HepG2 (cell line): ENCODE measurements at regions not wholly inside any gene's neighbourhood (a gene's known extent, or its start where the extent isn't known, plus 50 kb on each side); places are given as distances from the start of the nearest gene placed in this dataset.

Experiments used
- ATAC-seq: fragments of 200-7000 bp; cut with Tn5 transposase; 3 replicates; pipeline ENCODE4 v1.9.1; 2020; ENCODE audit warnings: mild to moderate bottlenecking, moderate library complexity
- BruUV-seq: library from RNA; stranded (reverse); fragments of 400-500 nt; replicated peaks from 2 replicates; lab custom pipeline; 2021; lab: Mats Ljungman, UMichigan
- CTCF ChIA-PET: fragments of 300-600 bp; formaldehyde crosslinking; extraction: SDS; loops from one replicate; lab custom pipeline; 2021; ENCODE audit warnings: low total read pairs, inconsistent platforms, low intra/inter-chr PET ratio; lab: Yijun Ruan, JAX
- POLR2A ChIA-PET: fragments of 350-600 bp; sonication (Branson Sonifier 250); formaldehyde crosslinking; loops from one replicate; lab custom pipeline; 2020; ENCODE audit warnings: antibody characterized with exemption, inconsistent platforms; lab: Yijun Ruan, JAX
- DNase-seq: peaks from one replicate; pipeline ENCODE4 v3.0.0-alpha.2; 2015; ENCODE audit warnings: low spot score
- FAIRE-seq: peaks from 3 replicates; lab custom pipeline; 2011; peaks lifted over from hg19 to GRCh38; lab: Jason Lieb, UNC
- H2AFZ ChIP-seq: one replicate; pipeline ENCODE4 v1.6.1; 2011; ENCODE audit warnings: low read length, inconsistent platforms
- H3K27ac ChIP-seq: fragments of 300-600 bp; 3 replicates; pipeline ENCODE4 v1.8.0; 2011; ENCODE audit warnings: mixed run types, mild to moderate bottlenecking, mixed read lengths, low read length, inconsistent platforms; ENCODE audit not compliant: insufficient read depth; ENCODE audit errors: extremely low read length
- H3K27me3 ChIP-seq, 2 experiments: fragments of 200-600 bp in 1 of 2; 2 replicates in 1 of 2; 3 replicates in 1 of 2; pipeline versions ENCODE4 v1.6.0 to v1.8.0; 2011; ENCODE audit warnings: low read length in 2 of 2, mild to moderate bottlenecking in 2 of 2, moderate library complexity in 2 of 2, inconsistent platforms in 1 of 2; ENCODE audit not compliant: insufficient read depth in 2 of 2, control insufficient read depth in 1 of 2
- H3K36me3 ChIP-seq, 2 experiments: fragments of 200-600 bp in 1 of 2; replicated peaks in 1 of 2; 2 replicates in 1 of 2; 3 replicates in 1 of 2; pipeline versions ENCODE4 v1.5.1 to v1.8.0; 2011; ENCODE audit warnings: low read length in 2 of 2, inconsistent platforms in 1 of 2; ENCODE audit not compliant: insufficient read depth in 2 of 2, control insufficient read depth in 1 of 2
- H3K4me1 ChIP-seq: 2 replicates; pipeline ENCODE4 v1.5.1; 2012; ENCODE audit warnings: low read length, inconsistent platforms; ENCODE audit not compliant: insufficient read depth
- H3K4me2 ChIP-seq: 2 replicates; pipeline ENCODE4 v1.6.0; 2011; ENCODE audit warnings: low read depth, low read length, inconsistent platforms
- H3K4me3 ChIP-seq, 3 experiments: fragments of 200-600 bp in 1 of 3; sonication (generic), shearing (Covaris generic) in 1 of 3; replicated peaks in 1 of 3; 2 replicates each; pipeline ENCODE4 v1.5.1; 2011 to 2016; ENCODE audit warnings: low read length in 3 of 3, inconsistent platforms in 2 of 3, low read depth in 2 of 3, mild to moderate bottlenecking in 2 of 3, control low read depth in 1 of 3, mixed read lengths in 1 of 3; ENCODE audit not compliant: insufficient read depth in 1 of 3
- H3K79me2 ChIP-seq: one replicate; pipeline ENCODE4 v1.6.1; 2011; ENCODE audit warnings: low read length, inconsistent platforms; ENCODE audit not compliant: insufficient read depth
- H3K9ac ChIP-seq: 2 replicates; pipeline ENCODE4 v1.6.0; 2011; ENCODE audit warnings: mild to moderate bottlenecking, low read depth, low read length, inconsistent platforms; ENCODE audit not compliant: insufficient read depth
- H3K9me3 ChIP-seq: 2 replicates; pipeline ENCODE4 v1.5.1; 2012; ENCODE audit warnings: mild to moderate bottlenecking, low read length
- H4K20me1 ChIP-seq: 2 replicates; pipeline ENCODE4 v1.6.0; 2011; ENCODE audit warnings: inconsistent platforms, mild to moderate bottlenecking, low read length, moderate library complexity; ENCODE audit not compliant: insufficient read depth
- PHF5A ChIP-seq: IDR thresholded peaks from one replicate; pipeline ENCODE4 v1.6.1; 2018; ENCODE audit warnings: low read depth, missing genetic modification reagents; ENCODE audit not compliant: unreplicated experiment
- SP5 ChIP-seq: IDR thresholded peaks from 2 replicates; pipeline ENCODE4 v1.6.1; 2016; ENCODE audit warnings: low read depth, borderline replicate concordance
- SSRP1 ChIP-seq: IDR thresholded peaks from 2 replicates; pipeline ENCODE4 v1.6.1; 2016; ENCODE audit warnings: control low read depth
- ZFP36L1 ChIP-seq: sonication (generic); formaldehyde crosslinking; IDR thresholded peaks from 2 replicates; pipeline ENCODE4 v1.8.0; 2022; ENCODE audit warnings: mild to moderate bottlenecking, missing genetic modification reagents, moderate library complexity
- ZFYVE20 ChIP-seq: sonication (generic); formaldehyde crosslinking; IDR thresholded peaks from 2 replicates; pipeline ENCODE4 v1.8.0; 2023; ENCODE audit warnings: low read depth, mild to moderate bottlenecking, moderate library complexity, missing genetic modification reagents, borderline replicate concordance
- ZNF143 ChIP-seq: sonication (generic); formaldehyde crosslinking; IDR thresholded peaks from 2 replicates; pipeline ENCODE4 v1.4.0; 2020; ENCODE audit warnings: missing genetic modification reagents
- ZNF326 ChIP-seq: sonication (generic); formaldehyde crosslinking; IDR thresholded peaks from 2 replicates; pipeline ENCODE4 v1.4.0; 2020; ENCODE audit warnings: missing genetic modification reagents, borderline replicate concordance
- ZNF616 ChIP-seq: sonication (generic); formaldehyde crosslinking; IDR thresholded peaks from 2 replicates; pipeline ENCODE4 v1.5.0; 2020; ENCODE audit warnings: low read depth, mild to moderate bottlenecking, missing genetic modification reagents
- ZNF761 ChIP-seq: sonication (generic); formaldehyde crosslinking; conservative IDR thresholded peaks from 2 replicates; pipeline ENCODE4 v1.4.0; 2020; ENCODE audit warnings: mild to moderate bottlenecking, missing genetic modification reagents
- WGBS: methylation state at CpG from one replicate; pipeline ENCODE4 v1.1.6; 2017; ENCODE audit warnings: low lambda C conversion rate; 5-methylcytosine and 5-hydroxymethylcytosine counted together
- in situ Hi-C: cut with HindIII; loops from 2 replicates; pipeline ENCODE4 v1.10.0; 2017; ENCODE audit warnings: low pct_unique_long_range_greater_than_20kb; ENCODE audit not compliant: extremely low pct_ligation_motif_present
- intact Hi-C: fragments of 100-400 bp; cut with micrococcal nuclease; formaldehyde crosslinking; loops from one replicate; pipeline ENCODE4 v1.10.0; 2022; ENCODE audit not compliant: unreplicated experiment
- TF ChIP-seq, protein P1 (sequence below): sonication (generic); formaldehyde crosslinking; conservative IDR thresholded peaks from 2 replicates; pipeline ENCODE4 v1.4.0; 2020; ENCODE audit warnings: missing genetic modification reagents
- TF ChIP-seq, protein P2 (sequence below): sonication (generic); formaldehyde crosslinking; IDR thresholded peaks from 2 replicates; pipeline ENCODE4 v1.5.1; 2020; ENCODE audit warnings: missing genetic modification reagents, mild to moderate bottlenecking, borderline replicate concordance
- TF ChIP-seq, protein P3 (sequence below): fragments of 450-650 bp; IDR thresholded peaks from 2 replicates; pipeline ENCODE4 v1.6.1; 2016
- TF ChIP-seq, protein P4 (sequence below): sonication (generic); formaldehyde crosslinking; IDR thresholded peaks from 2 replicates; pipeline ENCODE4 v1.8.0; 2022; ENCODE audit warnings: missing genetic modification reagents, mild to moderate bottlenecking, moderate library complexity, borderline replicate concordance
- TF ChIP-seq, protein P5 (sequence below): sonication (generic); formaldehyde crosslinking; conservative IDR thresholded peaks from 2 replicates; pipeline ENCODE4 v1.8.0; 2022; ENCODE audit warnings: low read depth, missing genetic modification reagents

DNA sequence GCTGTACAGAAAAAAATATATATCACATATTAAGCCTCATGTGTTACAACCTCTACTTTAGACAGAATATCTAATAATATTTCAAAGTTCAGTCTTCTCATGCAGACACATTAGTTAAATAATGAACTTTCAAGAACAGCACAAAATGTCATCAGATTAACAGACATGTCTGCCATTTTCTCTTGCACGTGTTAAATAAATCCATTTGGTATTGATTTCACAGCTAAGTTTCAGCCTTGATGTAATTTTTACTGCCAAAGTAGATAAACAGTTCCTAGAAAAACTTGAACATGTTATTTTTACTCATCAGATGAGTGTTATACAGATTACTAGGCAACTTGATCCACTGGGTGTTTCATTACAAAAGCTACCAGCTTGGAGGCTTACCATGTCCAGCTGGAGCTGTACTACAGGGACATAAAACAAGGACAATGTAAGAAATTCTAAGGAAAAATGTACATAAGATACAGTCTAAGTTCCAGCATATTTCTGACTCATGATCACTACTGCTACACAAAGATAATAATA is 290.7 kb upstream of the DDX18 start:
- H3K9me3 ChIP-seq: no peaks in the 10 kb centered on the region
- in situ Hi-C loops (no loop called here), intact Hi-C loops (no loop called here)
- no peak overlapping the region for H2AFZ ChIP-seq
- DNase-seq (no peak), ATAC-seq (no peak), FAIRE-seq (no peak)
- no peaks in the 10 kb centered on the region for H3K36me3 ChIP-seq
- no peaks in the 10 kb centered on the region for H3K79me2 ChIP-seq
- H3K27ac ChIP-seq: no peak overlapping the region
- no TSS peak for BruUV-seq
- no peak overlapping the region for H3K9ac ChIP-seq
- H3K4me2 ChIP-seq: no peak overlapping the region
- ChIA-PET CTCF (no interaction called here), POLR2A (no interaction called here)
- no peaks in the 10 kb centered on the region for H4K20me1 ChIP-seq
- WGBS: 14% methylated on average over 1 of the region's 1 CpG
- no peaks in the 10 kb centered on the region for H3K27me3 ChIP-seq
- no peak overlapping the region for H3K4me3 ChIP-seq
- no peaks in the 10 kb centered on the region for H3K4me1 ChIP-seq
- no peak for TF ChIP-seq ZFP36L1
- TF ChIP-seq SP5: no peak
- no peak for TF ChIP-seq ZNF616 (CRISPR knock-in tag)
- TF ChIP-seq SSRP1: no peak
- TF ChIP-seq, protein P1, sequence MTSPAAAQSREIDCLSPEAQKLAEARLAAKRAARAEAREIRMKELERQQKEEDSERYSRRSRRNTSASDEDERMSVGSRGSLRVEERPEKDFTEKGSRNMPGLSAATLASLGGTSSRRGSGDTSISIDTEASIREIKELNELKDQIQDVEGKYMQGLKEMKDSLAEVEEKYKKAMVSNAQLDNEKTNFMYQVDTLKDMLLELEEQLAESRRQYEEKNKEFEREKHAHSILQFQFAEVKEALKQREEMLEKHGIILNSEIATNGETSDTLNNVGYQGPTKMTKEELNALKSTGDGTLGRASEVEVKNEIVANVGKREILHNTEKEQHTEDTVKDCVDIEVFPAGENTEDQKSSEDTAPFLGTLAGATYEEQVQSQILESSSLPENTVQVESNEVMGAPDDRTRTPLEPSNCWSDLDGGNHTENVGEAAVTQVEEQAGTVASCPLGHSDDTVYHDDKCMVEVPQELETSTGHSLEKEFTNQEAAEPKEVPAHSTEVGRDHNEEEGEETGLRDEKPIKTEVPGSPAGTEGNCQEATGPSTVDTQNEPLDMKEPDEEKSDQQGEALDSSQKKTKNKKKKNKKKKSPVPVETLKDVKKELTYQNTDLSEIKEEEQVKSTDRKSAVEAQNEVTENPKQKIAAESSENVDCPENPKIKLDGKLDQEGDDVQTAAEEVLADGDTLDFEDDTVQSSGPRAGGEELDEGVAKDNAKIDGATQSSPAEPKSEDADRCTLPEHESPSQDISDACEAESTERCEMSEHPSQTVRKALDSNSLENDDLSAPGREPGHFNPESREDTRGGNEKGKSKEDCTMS (CRISPR knock-in tag): no peak
- no peak for TF ChIP-seq ZNF143 (CRISPR knock-in tag)
- TF ChIP-seq, protein P2, sequence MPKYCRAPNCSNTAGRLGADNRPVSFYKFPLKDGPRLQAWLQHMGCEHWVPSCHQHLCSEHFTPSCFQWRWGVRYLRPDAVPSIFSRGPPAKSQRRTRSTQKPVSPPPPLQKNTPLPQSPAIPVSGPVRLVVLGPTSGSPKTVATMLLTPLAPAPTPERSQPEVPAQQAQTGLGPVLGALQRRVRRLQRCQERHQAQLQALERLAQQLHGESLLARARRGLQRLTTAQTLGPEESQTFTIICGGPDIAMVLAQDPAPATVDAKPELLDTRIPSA (CRISPR knock-in tag): no peak
- TF ChIP-seq, protein P3, sequence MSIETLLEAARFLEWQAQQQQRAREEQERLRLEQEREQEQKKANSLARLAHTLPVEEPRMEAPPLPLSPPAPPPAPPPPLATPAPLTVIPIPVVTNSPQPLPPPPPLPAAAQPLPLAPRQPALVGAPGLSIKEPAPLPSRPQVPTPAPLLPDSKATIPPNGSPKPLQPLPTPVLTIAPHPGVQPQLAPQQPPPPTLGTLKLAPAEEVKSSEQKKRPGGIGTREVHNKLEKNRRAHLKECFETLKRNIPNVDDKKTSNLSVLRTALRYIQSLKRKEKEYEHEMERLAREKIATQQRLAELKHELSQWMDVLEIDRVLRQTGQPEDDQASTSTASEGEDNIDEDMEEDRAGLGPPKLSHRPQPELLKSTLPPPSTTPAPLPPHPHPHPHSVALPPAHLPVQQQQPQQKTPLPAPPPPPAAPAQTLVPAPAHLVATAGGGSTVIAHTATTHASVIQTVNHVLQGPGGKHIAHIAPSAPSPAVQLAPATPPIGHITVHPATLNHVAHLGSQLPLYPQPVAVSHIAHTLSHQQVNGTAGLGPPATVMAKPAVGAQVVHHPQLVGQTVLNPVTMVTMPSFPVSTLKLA: no peak
- no peak for TF ChIP-seq ZFYVE20 (CRISPR knock-in tag)
- TF ChIP-seq ZNF761 (CRISPR knock-in tag): no peak
- no peak for TF ChIP-seq ZNF326 (CRISPR knock-in tag)
- TF ChIP-seq, protein P4, sequence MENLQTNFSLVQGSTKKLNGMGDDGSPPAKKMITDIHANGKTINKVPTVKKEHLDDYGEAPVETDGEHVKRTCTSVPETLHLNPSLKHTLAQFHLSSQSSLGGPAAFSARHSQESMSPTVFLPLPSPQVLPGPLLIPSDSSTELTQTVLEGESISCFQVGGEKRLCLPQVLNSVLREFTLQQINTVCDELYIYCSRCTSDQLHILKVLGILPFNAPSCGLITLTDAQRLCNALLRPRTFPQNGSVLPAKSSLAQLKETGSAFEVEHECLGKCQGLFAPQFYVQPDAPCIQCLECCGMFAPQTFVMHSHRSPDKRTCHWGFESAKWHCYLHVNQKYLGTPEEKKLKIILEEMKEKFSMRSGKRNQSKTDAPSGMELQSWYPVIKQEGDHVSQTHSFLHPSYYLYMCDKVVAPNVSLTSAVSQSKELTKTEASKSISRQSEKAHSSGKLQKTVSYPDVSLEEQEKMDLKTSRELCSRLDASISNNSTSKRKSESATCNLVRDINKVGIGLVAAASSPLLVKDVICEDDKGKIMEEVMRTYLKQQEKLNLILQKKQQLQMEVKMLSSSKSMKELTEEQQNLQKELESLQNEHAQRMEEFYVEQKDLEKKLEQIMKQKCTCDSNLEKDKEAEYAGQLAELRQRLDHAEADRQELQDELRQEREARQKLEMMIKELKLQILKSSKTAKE (CRISPR knock-in tag): no peak
- TF ChIP-seq PHF5A (CRISPR knock-in tag): no peak
- TF ChIP-seq, protein P5, sequence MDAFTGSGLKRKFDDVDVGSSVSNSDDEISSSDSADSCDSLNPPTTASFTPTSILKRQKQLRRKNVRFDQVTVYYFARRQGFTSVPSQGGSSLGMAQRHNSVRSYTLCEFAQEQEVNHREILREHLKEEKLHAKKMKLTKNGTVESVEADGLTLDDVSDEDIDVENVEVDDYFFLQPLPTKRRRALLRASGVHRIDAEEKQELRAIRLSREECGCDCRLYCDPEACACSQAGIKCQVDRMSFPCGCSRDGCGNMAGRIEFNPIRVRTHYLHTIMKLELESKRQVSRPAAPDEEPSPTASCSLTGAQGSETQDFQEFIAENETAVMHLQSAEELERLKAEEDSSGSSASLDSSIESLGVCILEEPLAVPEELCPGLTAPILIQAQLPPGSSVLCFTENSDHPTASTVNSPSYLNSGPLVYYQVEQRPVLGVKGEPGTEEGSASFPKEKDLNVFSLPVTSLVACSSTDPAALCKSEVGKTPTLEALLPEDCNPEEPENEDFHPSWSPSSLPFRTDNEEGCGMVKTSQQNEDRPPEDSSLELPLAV (CRISPR knock-in tag): no peak
